ENCODE measurements at regions not wholly inside any gene's neighbourhood (a gene's known extent, or its start where the extent isn't known, plus 50 kb on each side); places are given as distances from the start of the nearest gene placed in this dataset.

DNA sequence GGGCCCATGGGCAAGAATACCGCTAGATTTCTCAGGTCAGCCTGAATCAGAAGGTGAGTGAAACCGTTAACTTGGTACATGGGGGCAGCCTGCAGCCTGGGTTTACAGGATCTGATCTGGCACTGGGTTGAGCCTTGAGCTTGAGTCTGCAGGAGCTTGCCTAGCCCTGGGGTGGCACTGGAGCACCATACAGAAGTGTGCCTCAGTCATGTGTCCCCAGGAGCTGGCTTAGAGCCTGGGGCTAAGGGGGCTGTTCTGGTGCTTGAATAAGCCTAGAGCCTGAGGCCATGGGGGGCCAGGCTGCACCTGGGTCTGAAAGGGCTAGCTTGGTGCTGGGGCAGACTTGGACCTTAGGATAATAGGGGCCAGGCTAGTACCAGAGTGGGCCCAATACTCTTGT is 457.2 kb upstream of the PBX1 start:
- TF ChIP-seq, protein P1, sequence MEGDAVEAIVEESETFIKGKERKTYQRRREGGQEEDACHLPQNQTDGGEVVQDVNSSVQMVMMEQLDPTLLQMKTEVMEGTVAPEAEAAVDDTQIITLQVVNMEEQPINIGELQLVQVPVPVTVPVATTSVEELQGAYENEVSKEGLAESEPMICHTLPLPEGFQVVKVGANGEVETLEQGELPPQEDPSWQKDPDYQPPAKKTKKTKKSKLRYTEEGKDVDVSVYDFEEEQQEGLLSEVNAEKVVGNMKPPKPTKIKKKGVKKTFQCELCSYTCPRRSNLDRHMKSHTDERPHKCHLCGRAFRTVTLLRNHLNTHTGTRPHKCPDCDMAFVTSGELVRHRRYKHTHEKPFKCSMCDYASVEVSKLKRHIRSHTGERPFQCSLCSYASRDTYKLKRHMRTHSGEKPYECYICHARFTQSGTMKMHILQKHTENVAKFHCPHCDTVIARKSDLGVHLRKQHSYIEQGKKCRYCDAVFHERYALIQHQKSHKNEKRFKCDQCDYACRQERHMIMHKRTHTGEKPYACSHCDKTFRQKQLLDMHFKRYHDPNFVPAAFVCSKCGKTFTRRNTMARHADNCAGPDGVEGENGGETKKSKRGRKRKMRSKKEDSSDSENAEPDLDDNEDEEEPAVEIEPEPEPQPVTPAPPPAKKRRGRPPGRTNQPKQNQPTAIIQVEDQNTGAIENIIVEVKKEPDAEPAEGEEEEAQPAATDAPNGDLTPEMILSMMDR (conservative IDR thresholded peaks at IDR 0.05 in 1 of 2, IDR thresholded peaks at IDR 0.05 in 1 of 2; ENCODE audit: extremely low read depth in 1 of 2, insufficient read depth in 1 of 2, low read depth in 1 of 2, low read length in 2 of 2), result no peak
- no peak for TF ChIP-seq EZH2 (IDR thresholded peaks at IDR 0.05; ENCODE audit: borderline replicate concordance, low read length)
